D341Med (cell line): ENCODE measurements at regions not wholly inside any gene's neighbourhood (a gene's known extent, or its start where the extent isn't known, plus 50 kb on each side); places are given as distances from the start of the nearest gene placed in this dataset.
"Not testable (repeated sequence)": the region's sequence is repeated elsewhere in the genome, so short reads cannot be mapped to it uniquely, and the experiment has no call there.

Experiments
- DNase-seq: peaks from one replicate; pipeline ENCODE4 v3.0.0; 2012; ENCODE audit warnings: low spot score

DNA sequence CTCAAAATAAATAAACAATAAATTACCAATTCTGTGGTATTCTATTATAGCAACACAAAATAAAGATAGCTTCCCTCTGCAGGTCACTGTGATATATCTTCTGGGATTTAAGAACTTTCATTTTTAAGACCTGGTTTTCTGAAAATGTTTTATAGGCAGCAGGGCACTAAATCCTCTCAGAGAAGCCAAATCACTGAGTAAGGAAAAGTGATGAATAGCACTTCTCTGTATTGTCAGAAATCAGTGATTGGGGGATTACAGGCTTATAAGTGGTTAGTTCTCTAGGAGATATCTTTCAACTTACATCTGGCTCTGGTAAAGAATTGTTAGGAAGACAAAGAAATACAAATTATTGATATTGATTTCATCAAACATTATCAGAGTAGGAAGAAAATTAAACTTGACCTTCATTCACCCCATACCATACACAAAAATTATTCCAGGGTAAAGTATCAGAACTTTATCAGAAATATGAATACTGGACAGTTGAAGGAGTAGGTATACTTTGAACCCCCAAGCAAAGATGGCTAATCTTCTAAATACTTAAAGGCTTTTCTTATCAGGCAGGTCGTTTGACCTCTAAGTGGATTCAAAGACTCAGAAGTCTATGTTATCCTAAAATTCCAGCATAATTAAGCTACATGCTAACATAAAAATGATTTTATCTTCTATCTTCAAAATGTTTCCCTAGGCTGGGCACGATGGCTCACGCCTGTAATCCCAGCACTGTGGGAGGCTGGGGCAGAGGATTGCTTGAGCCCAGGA lies 81.6 kb upstream of the USP9X start:
- no peak for DNase-seq

- DNase-seq: no peak
These were observed 79.7 kb upstream of the USP9X start for GRCh38 chrX:41005445-41005992.

DNA sequence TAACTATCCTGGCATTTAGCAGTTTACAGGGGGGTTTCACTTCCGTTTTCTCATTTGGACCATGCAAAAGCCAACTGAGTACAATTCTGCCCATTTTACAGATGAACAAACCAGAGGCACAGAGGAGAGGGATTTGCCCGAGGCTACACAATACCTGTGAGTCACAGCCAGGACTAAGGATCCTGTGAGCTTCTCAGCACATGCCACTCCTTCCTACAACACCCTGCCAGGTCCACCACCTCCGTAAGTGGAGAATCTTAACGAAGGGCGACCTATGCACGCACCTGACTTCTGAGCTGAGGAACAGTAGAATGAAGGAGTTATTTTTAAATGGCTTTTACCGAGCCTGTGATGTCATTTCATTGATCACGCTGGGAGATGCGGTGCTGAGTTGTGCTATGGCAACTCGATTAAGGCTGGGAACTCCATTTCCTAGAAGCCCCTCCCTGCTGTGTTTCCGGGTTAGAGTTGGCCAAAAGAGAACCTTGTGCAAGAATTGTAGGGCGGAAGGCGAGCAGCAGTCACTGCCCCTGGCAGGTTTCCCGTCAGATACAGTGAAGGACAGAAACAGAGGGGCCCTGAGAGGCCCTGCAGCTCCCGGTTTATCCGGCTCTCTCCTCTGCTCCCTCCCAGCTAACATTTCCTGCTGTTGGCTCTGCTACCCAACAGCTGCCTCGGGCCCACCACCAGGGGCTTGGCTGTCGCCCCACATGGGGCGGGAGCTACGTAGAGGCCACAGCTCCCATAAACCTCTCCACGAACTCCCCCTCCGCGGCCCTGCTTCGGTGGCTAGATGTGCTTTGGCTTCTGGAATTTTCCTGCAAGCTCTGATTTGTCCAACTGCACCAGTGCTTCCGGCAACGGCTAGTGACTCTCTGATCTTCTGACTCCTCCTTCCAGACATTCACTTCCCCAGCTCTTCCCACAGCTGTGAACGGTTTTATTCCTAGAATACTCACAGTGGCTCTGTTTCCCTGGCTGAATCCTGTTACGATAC lies 75.1 kb upstream of the USP9X start:
- DNase-seq: no peak

- DNase-seq: no peak
These were observed 70.4 kb upstream of the USP9X start for GRCh38 chrX:41014776-41015360.

DNA sequence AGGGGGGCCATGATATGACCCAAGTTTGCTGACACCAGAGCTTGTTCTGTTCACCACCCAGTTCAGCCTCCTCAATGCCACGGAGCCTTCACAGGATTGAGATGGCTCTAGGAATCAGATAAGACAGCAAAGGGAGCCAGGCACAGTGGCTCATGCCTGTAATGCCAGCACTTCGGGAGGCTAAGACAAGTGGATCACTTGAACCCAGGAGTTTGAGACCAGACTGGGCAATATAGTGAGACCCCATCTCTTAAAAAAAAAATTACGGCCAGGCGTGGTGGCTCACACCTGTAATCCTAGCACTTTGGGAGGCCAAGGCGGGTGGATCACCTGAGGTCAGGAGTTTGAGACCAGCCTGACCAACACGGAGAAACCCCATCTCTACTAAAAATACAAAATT lies 67.5 kb upstream of the USP9X start:
- DNase-seq: not testable (repeated sequence)

- not testable (repeated sequence) for DNase-seq
These were observed 66.7 kb upstream of the USP9X start for GRCh38 chrX:41018391-41019040.

- no peak for DNase-seq
These were observed 66.2 kb upstream of the USP9X start for GRCh38 chrX:41019041-41019392.

DNA sequence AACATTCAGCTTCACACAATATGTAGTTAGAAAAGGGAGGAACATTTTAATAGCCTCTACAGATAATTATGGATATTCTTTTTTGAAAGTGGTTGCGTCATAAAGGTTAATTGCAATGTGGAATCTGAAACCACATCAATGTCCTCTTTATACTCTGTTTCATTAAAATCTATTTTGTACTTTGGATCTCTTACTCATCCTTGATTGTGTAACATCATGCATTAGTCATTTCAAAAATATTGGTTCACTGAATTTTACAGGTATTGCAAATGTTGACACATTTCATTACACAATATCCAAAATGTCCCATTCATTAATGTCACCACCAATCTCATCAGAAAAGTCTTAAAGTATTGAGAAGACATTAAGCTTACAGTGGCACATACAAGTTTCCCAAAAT lies 62.7 kb upstream of the USP9X start:
- DNase-seq: no peak

GRCh38 chrX:41023098-41023497 lies 62.1 kb upstream of the USP9X start:
- no peak for DNase-seq

DNA sequence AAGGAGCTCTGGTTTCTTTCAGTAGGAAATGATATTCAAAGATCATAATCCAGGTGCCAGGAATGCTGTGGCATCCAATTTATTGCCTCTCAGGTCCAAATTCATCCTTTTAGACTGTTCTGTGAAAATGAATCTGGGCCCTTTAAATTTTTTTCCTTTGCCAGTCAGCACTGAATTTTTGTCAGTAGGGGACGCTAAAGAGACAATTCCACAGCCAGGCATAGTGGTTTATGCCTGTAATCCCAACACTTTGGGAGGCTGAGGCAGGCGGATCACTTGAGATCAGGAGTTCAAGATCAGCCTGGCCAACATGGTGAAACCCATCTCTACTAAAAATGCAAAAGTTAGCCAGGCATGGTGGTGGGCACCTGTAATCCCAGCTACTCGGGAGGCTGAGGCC lies 60.9 kb upstream of the USP9X start:
- not testable (repeated sequence) for DNase-seq

GRCh38 chrX:41024755-41025154 lies 60.5 kb upstream of the USP9X start:
- no peak for DNase-seq

GRCh38 chrX:41025926-41026701 lies 59.1 kb upstream of the USP9X start:
- DNase-seq: no peak

DNA sequence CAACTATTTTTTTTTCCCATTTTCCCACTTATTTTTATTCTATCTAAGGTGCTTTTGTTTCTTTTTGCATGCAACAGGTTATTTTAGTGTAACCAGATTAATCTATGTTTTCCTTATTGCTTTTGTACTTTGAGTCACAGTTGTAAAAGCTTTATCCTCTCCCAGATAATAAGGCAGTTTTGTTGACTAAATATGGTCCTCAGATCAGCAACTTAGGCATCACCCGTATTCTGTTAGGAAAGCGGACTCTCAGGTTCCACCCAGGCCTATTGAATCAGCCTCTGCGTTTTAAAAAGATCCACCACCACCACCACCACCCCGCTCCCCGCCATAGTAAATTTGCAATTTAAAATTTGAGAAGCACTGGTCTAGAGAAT lies 58.6 kb upstream of the USP9X start:
- no peak for DNase-seq

GRCh38 chrX:41029332-41029731 lies 55.9 kb upstream of the USP9X start:
- DNase-seq: no peak

DNA sequence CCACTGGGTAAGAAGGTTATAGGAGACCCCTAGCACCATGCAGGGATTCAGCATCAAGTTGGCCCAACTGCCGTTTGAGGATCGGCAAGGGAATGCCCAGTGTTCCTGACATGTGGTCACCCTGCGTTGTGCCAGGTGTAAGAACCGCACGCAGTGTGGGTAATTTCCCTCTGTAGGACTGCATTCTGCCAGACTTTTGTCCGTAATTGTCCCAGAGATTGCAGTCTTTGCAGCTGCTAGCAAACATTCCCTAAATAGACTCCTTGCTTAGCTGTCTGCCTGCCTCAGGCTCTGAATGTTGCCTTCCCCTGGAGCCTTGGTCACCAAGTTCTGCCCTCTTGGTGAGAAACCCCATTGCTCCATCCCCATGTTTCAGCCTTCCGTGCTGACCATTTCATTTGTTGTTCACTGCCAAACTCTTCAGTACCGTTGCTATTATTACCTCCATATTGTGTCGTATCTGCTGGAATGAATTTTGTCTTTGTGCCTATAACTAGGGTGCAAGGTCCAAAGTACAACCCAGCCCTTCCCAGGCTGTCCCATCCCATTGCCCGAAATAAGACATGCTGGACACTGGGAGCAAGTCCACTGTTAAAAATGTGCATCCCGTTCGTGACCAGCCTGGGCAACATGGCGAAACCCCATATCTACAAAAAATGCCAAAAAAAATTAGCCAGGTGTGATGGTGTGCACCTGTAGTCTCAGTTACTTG lies 53.8 kb upstream of the USP9X start:
- DNase-seq: no peak

GRCh38 chrX:41033299-41033698 lies 51.9 kb upstream of the USP9X start:
- DNase-seq: no peak

DNA sequence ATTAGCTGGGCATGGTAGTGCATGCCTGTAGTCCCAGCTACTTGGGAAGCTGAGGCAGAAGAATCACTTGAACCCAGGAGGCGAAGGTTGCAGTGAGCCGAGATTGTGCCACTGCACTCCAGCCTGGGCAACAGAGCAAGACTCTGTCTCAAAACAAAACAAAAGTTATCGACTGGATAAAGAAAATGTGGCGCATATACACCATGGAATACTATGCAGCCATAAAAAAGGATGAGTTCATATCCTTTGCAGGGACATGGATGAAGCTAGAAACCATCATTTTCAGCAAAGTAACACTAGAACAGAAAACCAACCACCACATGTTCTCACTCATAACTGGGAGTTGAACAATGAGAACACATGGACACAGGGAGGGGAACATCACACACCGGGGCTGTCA lies 50.3 kb upstream of the USP9X start:
- not testable (repeated sequence) for DNase-seq
